Tibial nerve (tissue), 4 donors: ENCODE measurements at regions not wholly inside any gene's neighbourhood (a gene's known extent, or its start where the extent isn't known, plus 50 kb on each side); places are given as distances from the start of the nearest gene placed in this dataset.
"Not testable (repeated sequence)": the region's sequence is repeated elsewhere in the genome, so short reads cannot be mapped to it uniquely, and the experiment has no call there.

Experiments used
- DNase-seq, 2 donors: peaks; one replicate each; pipeline ENCODE4 v3.0.0-alpha.2; 2019; ENCODE audit warnings: low spot score in 2 of 2
- H3K27ac ChIP-seq, 4 donors: fragments of 200-600 bp; sonication (generic) in 3 of 4; one replicate each; pipeline ENCODE4 v1.5.1; 2017 to 2019; ENCODE audit warnings: mild to moderate bottlenecking in 1 of 4
- H3K27me3 ChIP-seq, 2 donors: fragments of 200-600 bp; sonication (generic) in 1 of 2; one replicate each; pipeline versions ENCODE4 v1.5.1 to v1.6.0; 2017 to 2019
- H3K36me3 ChIP-seq, 3 donors: fragments of 200-600 bp; sonication (generic); one replicate each; pipeline ENCODE4 v1.5.1; 2018 to 2019
- H3K4me1 ChIP-seq, 4 donors: fragments of 200-600 bp; sonication (generic) in 3 of 4; one replicate each; pipeline ENCODE4 v1.5.1; 2017 to 2019
- H3K4me3 ChIP-seq, 4 donors: fragments of 200-600 bp; sonication (generic) in 3 of 4; one replicate each; pipeline ENCODE4 v1.5.1; 2017 to 2019; ENCODE audit warnings: mild to moderate bottlenecking in 1 of 4, moderate library complexity in 1 of 4
- H3K9me3 ChIP-seq, 4 donors: fragments of 200-600 bp; sonication (generic) in 3 of 4; one replicate each; pipeline ENCODE4 v1.5.1; 2017 to 2019
- CTCF ChIP-seq, 5 experiments: fragments of 200-600 bp in 3 of 5; fragments of 450-650 bp in 2 of 5; sonication (generic) in 3 of 5; IDR thresholded peaks; one replicate each; pipeline ENCODE4 v1.5.1; 2016 to 2019; ENCODE audit warnings: antibody characterized with exemption in 5 of 5, mild to moderate bottlenecking in 3 of 5, moderate library complexity in 2 of 5
- EP300 ChIP-seq, 2 donors: sonication (generic); formaldehyde crosslinking; IDR thresholded peaks; one replicate each; pipeline ENCODE4 v1.6.1; 2017; ENCODE audit warnings: antibody characterized with exemption in 2 of 2, mild to moderate bottlenecking in 1 of 2
- POLR2A ChIP-seq, 2 donors: fragments of 450-650 bp; IDR thresholded peaks; one replicate each; pipeline ENCODE4 v1.6.1; 2017; ENCODE audit warnings: antibody characterized with exemption in 2 of 2, mild to moderate bottlenecking in 2 of 2, moderate library complexity in 2 of 2
- WGBS, 2 donors: methylation state at CpG; one replicate each; pipeline ENCODE4 v1.1.5; 2018; 5-methylcytosine and 5-hydroxymethylcytosine counted together

DNA sequence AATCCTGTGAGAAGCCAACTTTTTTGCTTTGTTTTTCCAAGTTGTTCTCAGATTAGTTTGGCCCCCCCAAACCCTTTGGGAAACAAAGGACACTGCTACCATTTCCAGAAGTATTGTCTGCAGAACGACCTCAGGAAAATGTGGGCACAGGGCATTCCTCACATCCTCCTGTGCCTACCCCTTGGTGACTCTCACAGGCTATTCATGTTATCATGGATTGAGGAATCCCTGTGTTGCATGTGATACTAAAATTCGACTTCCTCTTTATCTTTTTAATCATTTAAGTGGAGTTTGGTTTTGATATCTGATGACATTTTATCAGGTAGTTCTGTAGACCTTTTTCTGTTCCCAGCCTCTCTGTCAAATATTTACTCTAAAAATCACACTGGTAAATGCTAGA lies 184.5 kb downstream of the FASLG start:
- DNase-seq = no peak
- Histone ChIP-seq H3K4me3 (no peak overlapping the region), H3K36me3 (no peaks in the 10 kb centered on the region), H3K27ac (no peak overlapping the region), H3K27me3 (no peaks in the 10 kb centered on the region), H3K9me3 (no peaks in the 10 kb centered on the region), H3K4me1 (peaks cover 0 to 12% (median 5%) of the 10 kb centered on the region in 4 donors)
- 30 to 48% methylated on average over 2 of the region's 2 CpGs for WGBS, 2 donors
- TF ChIP-seq POLR2A (IDR thresholded peaks at IDR 0.05) (no peak), CTCF (IDR thresholded peaks at IDR 0.05) (no peak)

DNA sequence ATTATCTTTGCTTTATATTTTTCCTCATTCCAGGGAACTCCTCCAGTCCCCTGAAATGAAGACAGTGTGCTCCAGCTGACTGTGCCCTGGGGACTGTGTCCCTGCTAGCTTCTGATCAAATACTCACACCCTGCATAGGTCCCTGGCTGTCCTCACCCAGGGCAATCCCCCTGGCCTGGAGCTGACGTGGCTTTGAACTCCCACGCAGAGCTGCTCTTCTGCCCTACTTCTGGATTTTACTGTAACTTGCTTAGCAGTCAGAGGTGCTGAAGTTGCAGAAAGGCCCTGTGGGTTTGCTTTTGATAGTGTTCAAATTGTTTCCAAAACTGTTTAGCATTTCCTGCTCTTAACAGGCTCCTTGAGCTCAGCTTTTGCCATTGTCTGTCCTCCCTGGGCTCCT lies 186.5 kb downstream of the FASLG start:
- no peaks in the 10 kb centered on the region for H3K9me3 ChIP-seq
- peaks cover 0 to 12% (median 5%) of the 10 kb centered on the region in 4 donors for H3K4me1 ChIP-seq
- WGBS, 2 donors = 17 to 27% methylated on average over 2 of the region's 2 CpGs
- no peaks in the 10 kb centered on the region for H3K36me3 ChIP-seq
- TF ChIP-seq POLR2A (IDR thresholded peaks at IDR 0.05) (no peak), EP300 (IDR thresholded peaks at IDR 0.05) (no peak), CTCF (IDR thresholded peaks at IDR 0.05) (no peak)
- no peak overlapping the region for H3K4me3 ChIP-seq
- no peak for DNase-seq
- H3K27ac ChIP-seq = no peak overlapping the region
- H3K27me3 ChIP-seq = no peaks in the 10 kb centered on the region

GRCh38 chr1:172845865-172846264 lies 187.0 kb downstream of the FASLG start:
- H3K9me3 ChIP-seq = no peaks in the 10 kb centered on the region
- DNase-seq = no peak
- H3K27me3 ChIP-seq = no peaks in the 10 kb centered on the region
- H3K27ac ChIP-seq = no peak overlapping the region
- TF ChIP-seq EP300 (IDR thresholded peaks at IDR 0.05) (no peak), CTCF (IDR thresholded peaks at IDR 0.05) (no peak), POLR2A (IDR thresholded peaks at IDR 0.05) (no peak)
- H3K36me3 ChIP-seq = no peaks in the 10 kb centered on the region
- 34 to 44% methylated on average over 2 of the region's 2 CpGs for WGBS, 2 donors
- peaks cover 0 to 12% (median 5%) of the 10 kb centered on the region in 4 donors for H3K4me1 ChIP-seq
- H3K4me3 ChIP-seq = no peak overlapping the region

GRCh38 chr1:172847814-172848213 lies 188.9 kb downstream of the FASLG start:
- not testable (repeated sequence) for H3K36me3 ChIP-seq, H3K4me3 ChIP-seq, H3K9me3 ChIP-seq, H3K27ac ChIP-seq, H3K27me3 ChIP-seq, DNase-seq
- H3K4me1 ChIP-seq = peaks cover 0 to 12% (median 5%) of the 10 kb centered on the region in 4 donors

GRCh38 chr1:172849653-172850052 lies 190.8 kb downstream of the FASLG start:
- Histone ChIP-seq H3K9me3 (no peaks in the 10 kb centered on the region), H3K4me3 (no peak overlapping the region), H3K27ac (no peak overlapping the region), H3K27me3 (no peaks in the 10 kb centered on the region), H3K4me1 (peaks cover 0 to 9% (median 5%) of the 10 kb centered on the region in 4 donors), H3K36me3 (no peaks in the 10 kb centered on the region)
- WGBS, 2 donors = 84 to 94% methylated on average over 2 of the region's 2 CpGs
- no peak for TF ChIP-seq CTCF (IDR thresholded peaks at IDR 0.05)
- TF ChIP-seq POLR2A (IDR thresholded peaks at IDR 0.05) = no peak
- no peak for TF ChIP-seq EP300 (IDR thresholded peaks at IDR 0.05)
- DNase-seq = no peak

GRCh38 chr1:172851077-172851476 lies 192.2 kb downstream of the FASLG start:
- Histone ChIP-seq H3K4me3 (no peak overlapping the region), H3K27ac (no peak overlapping the region), H3K27me3 (no peaks in the 10 kb centered on the region), H3K9me3 (no peaks in the 10 kb centered on the region), H3K36me3 (no peaks in the 10 kb centered on the region), H3K4me1 (no peaks in the 10 kb centered on the region)
- TF ChIP-seq CTCF (IDR thresholded peaks at IDR 0.05) = no peak
- TF ChIP-seq EP300 (IDR thresholded peaks at IDR 0.05) = no peak
- TF ChIP-seq POLR2A (IDR thresholded peaks at IDR 0.05) = no peak
- WGBS, 2 donors = 47 to 55% methylated on average over 8 of the region's 8 CpGs
- DNase-seq = peak in 1 of 2 donors; percentile 16
